ENCODE measurements at regions not wholly inside any gene's neighbourhood (a gene's known extent, or its start where the extent isn't known, plus 50 kb on each side); places are given as distances from the start of the nearest gene placed in this dataset.

DNA sequence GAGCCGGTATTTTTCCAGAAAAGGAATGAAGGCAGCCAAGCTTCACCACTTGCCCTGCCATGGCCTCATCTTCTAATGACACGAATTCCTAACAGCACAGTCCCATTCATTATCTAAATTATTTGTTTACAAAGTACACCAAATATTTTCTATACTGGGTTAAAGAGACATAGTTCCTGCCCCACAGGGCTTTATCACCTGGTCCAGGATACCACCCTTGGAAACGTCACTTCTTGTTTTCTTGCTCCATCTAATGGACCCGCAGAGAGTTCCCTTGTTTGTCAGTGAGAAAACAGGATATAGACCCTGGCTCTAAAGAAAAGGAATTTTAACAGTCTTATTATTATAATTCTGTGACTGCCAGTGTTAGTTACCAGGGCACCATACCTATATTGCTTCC lies 1165.4 kb downstream of the GATA3 start:
- Histone ChIP-seq H3K27me3 (ENCODE audit: insufficient read depth, poor library complexity, severe bottlenecking) (no peaks in the 10 kb centered on the region), H3K27ac (replicated peaks) (no peak overlapping the region), H3K4me3 (replicated peaks; ENCODE audit: insufficient read depth, low read length) (no peak overlapping the region)
- no peak for DNase-seq (ENCODE audit: low read depth in 1 of 2, low spot score in 1 of 2)
- no peak for TF ChIP-seq REST (IDR thresholded peaks at IDR 0.05; ENCODE audit: insufficient replicate concordance, low read depth)
- no peak for TF ChIP-seq SPI1 (IDR thresholded peaks at IDR 0.05; ENCODE audit: borderline replicate concordance, low read depth)
- no peak for TF ChIP-seq GABPA (IDR thresholded peaks at IDR 0.05; ENCODE audit: low read depth)
- TF ChIP-seq, protein P1, sequence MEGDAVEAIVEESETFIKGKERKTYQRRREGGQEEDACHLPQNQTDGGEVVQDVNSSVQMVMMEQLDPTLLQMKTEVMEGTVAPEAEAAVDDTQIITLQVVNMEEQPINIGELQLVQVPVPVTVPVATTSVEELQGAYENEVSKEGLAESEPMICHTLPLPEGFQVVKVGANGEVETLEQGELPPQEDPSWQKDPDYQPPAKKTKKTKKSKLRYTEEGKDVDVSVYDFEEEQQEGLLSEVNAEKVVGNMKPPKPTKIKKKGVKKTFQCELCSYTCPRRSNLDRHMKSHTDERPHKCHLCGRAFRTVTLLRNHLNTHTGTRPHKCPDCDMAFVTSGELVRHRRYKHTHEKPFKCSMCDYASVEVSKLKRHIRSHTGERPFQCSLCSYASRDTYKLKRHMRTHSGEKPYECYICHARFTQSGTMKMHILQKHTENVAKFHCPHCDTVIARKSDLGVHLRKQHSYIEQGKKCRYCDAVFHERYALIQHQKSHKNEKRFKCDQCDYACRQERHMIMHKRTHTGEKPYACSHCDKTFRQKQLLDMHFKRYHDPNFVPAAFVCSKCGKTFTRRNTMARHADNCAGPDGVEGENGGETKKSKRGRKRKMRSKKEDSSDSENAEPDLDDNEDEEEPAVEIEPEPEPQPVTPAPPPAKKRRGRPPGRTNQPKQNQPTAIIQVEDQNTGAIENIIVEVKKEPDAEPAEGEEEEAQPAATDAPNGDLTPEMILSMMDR (IDR thresholded peaks at IDR 0.05; ENCODE audit: insufficient read depth, low read length) = no peak
- TF ChIP-seq POLR2AphosphoS5 (IDR thresholded peaks at IDR 0.05; ENCODE audit: low read depth) = no peak

DNA sequence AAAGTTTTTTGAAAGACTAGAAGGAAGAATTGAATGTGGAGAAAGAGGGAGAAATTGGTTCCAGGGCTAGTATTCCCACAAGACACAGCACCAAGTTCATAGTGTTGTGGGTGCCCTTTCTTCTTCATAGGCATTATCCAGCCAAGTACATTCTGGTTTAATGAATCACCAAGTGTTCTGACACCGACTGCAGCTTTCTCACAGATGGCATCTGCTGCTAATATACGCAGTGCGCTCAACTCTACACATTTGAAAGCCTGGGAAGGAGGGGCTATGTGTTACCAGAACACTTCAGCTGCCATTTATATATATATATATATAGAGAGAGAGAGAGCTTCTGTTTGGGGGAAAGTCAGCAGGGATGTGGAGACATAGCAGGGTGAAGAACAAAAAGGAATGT lies 1168.4 kb downstream of the GATA3 start:
- Histone ChIP-seq H3K27ac (replicated peaks) (no peak overlapping the region), H3K27me3 (ENCODE audit: insufficient read depth, poor library complexity, severe bottlenecking) (no peaks in the 10 kb centered on the region), H3K4me3 (replicated peaks; ENCODE audit: insufficient read depth, low read length) (no peak overlapping the region)
- TF ChIP-seq, protein P1 (IDR thresholded peaks at IDR 0.05; ENCODE audit: insufficient read depth, low read length) = no peak
- TF ChIP-seq REST (IDR thresholded peaks at IDR 0.05; ENCODE audit: insufficient replicate concordance, low read depth) (no peak), POLR2AphosphoS5 (IDR thresholded peaks at IDR 0.05; ENCODE audit: low read depth) (no peak), GABPA (IDR thresholded peaks at IDR 0.05; ENCODE audit: low read depth) (no peak), SPI1 (IDR thresholded peaks at IDR 0.05; ENCODE audit: borderline replicate concordance, low read depth) (no peak)
- no peak for DNase-seq (ENCODE audit: low read depth in 1 of 2, low spot score in 1 of 2)

DNA sequence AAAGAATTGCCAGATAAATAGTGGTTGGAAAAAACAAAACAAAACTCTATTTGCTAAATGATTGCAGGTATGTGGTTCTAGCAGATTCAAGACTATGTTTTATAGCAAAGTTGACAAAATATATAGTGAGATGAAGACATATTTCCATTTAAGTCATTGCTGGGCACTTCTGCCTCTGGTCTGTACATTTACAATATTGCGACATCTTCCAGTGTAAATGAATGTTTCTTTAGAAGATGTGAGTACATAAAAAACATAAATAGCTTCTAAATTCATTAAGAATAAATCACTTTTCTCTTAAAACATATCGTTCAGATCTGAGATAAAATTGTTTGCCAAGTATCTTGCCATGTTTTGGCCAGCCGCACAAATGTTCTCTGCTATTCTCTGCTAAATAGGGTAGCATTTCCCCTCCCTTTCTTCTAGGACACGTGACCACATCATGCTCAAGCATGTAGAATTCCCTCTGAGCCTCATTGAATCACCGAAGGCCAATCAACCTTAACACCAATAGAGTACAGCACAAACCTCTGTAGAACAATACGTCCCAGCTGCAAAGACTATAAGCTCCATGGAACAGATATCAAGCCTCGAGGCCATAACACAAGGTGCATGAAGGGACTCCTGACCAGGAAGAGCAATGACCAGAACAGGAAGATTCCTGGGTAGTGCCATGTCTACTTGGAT lies 1173.3 kb downstream of the GATA3 start:
- TF ChIP-seq, protein P1 (IDR thresholded peaks at IDR 0.05; ENCODE audit: insufficient read depth, low read length) = no peak
- no peak for TF ChIP-seq GABPA (IDR thresholded peaks at IDR 0.05; ENCODE audit: low read depth)
- no peak for TF ChIP-seq SPI1 (IDR thresholded peaks at IDR 0.05; ENCODE audit: borderline replicate concordance, low read depth)
- TF ChIP-seq REST (IDR thresholded peaks at IDR 0.05; ENCODE audit: insufficient replicate concordance, low read depth) = no peak
- TF ChIP-seq POLR2AphosphoS5 (IDR thresholded peaks at IDR 0.05; ENCODE audit: low read depth) = no peak
- Histone ChIP-seq H3K27ac (replicated peaks) (no peak overlapping the region), H3K4me3 (replicated peaks; ENCODE audit: insufficient read depth, low read length) (no peak overlapping the region), H3K27me3 (ENCODE audit: insufficient read depth, poor library complexity, severe bottlenecking) (no peaks in the 10 kb centered on the region)
- no peak for DNase-seq (ENCODE audit: low read depth in 1 of 2, low spot score in 1 of 2)

All from HL-60 (cell line).